HT1080 (cell line): ENCODE measurements at regions not wholly inside any gene's neighbourhood (a gene's known extent, or its start where the extent isn't known, plus 50 kb on each side); places are given as distances from the start of the nearest gene placed in this dataset.

Source experiments
- DNase-seq: peaks from one replicate; pipeline ENCODE4 v3.0.0-alpha.2; 2015; ENCODE audit warnings: low read depth

GRCh38 chr12:3996322-3996721 is 123.1 kb upstream of the PARP11 start:
- no peak for DNase-seq

- DNase-seq: no peak
Observed at GRCh38 chr12:3995306-3995705, 122.1 kb upstream of the PARP11 start.

DNA sequence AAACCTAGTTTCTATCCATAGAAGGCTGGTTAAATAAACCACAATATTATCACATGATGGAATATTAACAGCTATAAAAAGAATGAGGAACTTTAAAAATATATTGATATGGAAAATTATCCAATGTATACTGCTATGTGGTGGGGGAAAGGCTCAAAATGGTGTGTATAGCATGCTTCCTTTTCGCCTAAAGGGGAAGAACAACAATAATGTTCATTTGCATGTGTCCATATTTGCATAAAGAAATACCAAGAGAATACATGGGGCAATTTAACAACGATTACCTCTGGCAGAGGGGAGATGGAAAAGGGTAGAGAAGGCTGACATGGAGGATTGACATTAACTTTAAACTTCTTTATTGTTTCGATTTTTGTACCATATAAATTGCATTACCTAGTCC is 121.3 kb upstream of the PARP11 start:
- DNase-seq: no peak

DNA sequence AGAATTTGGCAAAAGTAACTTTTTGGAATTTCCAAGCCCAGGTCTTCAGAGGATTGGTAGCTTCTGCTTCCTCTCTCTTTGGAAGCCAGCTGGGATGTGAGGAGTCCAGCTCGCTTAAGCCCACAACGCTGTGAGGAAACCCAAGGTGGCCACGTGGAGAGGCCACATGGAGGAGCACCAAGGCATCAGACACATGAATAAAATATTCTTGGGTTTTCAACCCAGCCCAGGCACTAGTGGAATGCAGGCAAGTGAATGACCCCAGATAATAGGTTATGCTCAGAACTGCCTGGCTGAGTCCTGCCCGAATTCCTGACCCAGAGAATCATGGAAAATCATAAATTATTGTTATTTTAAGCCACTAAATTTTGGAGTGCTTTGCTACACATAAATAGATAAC is 119.7 kb upstream of the PARP11 start:
- DNase-seq: no peak

GRCh38 chr12:3991798-3992580 is 118.8 kb upstream of the PARP11 start:
- no peak for DNase-seq

GRCh38 chr12:3990501-3991280 is 117.5 kb upstream of the PARP11 start:
- no peak for DNase-seq

- no peak for DNase-seq
Observed at GRCh38 chr12:3989218-3989550, 116.0 kb upstream of the PARP11 start.

DNA sequence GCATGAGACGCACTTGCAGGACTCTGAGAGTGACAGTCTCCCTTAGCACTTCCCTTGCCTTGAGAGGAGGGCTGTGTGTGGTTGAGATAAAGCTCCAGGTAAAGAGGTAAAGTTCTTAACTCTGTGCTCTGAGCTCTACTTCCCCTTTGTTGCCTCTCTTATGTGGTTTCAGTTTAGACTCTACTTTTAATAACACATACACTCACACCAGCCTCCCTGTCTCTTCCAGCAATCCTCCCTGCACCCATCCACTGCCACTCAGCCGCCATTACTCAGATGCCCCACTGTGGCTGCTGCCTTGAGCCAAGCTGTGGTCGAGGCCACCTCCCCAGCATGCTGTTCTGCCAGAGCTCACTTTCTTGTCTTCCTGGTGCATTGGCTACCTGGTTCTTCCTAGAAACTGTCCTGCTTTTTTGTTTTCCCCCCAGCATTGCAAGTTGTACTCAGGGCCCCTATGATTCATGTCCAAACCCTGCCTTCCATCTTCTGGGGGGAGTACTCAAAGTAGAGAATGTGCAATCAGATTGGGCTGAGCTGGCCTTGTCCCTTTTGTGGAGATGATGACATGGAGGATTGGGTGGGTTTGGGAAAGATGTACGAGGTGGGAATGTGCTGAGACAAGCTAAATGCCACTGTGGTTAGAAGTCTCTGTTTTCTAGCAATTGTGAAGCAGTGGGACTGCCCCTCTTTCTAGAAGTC is 115.5 kb upstream of the PARP11 start:
- no peak for DNase-seq

DNA sequence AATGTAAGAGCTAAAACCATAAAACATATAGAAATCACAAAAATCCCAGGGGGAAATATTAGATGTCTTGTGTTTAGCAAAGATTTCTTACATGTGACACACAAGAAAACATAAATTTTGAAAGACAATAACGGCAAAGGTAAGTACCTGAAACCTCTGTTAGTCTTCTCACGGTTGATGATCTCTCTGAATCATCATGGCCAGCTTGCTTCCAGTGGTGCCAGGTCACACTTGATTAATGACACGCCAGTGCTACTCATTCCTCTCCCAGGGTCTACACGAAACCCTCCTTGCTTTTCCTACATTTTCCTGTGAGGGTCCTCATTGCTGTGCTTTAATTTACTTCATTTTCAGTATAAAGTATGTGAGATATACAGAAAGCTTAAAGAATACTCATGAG is 114.4 kb upstream of the PARP11 start:
- DNase-seq: no peak

DNA sequence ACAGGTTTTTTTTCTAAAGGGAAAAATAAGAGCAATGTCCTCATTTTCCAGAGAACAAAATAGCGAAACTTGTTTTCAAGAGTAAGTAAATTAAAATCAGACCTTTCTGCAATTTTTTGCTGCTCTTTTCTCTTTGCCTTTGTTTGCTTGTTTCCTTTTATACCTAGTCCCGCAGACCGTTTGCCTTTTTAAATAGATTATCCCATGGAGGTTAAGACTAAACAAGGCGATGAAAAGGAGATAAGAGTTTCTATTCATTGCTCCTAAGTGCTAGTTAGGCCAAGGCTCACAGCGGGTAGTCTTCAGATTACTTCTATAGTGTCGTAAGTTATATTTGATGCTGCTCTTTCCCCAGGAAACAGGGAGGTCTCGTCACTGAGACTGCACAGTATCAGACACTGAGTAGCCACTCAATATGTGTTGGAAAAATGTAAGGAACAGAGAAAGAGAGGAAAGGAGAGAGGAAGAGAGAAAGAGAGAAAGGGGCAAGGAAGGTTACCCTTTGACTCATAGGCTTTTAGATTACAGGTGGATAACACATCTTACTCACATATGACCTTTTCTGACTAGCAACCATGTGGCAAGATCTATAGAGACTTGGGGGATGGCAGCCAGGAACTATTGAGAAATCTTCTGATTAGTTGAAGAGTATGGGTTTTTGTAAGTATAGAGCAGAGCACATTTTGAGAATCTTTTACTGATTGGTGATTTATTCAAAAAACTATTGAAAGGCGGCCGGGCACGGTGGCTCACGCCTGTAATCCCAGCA is 107.5 kb upstream of the PARP11 start:
- DNase-seq: no peak

DNA sequence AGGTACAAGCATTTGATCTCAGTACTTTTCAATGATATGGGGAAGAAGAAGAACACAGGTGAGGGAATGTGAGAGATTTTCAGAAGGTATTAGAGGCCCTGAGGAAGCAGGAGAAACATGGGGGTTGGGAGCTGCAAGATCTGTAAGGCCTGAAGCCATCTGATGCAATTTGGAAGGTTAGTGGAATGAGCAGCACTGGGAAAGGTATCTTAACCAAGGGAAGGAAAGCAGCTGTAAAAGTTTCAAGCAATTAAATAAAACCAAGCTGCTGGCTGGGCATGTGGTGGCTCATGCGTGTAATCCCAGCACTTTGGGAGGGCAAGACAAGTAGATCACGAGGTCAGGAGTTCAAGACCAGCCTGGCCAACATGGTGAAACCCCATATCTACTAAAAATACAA is 104.4 kb upstream of the PARP11 start:
- no peak for DNase-seq

GRCh38 chr12:3976351-3976938 is 103.2 kb upstream of the PARP11 start:
- no peak for DNase-seq

DNA sequence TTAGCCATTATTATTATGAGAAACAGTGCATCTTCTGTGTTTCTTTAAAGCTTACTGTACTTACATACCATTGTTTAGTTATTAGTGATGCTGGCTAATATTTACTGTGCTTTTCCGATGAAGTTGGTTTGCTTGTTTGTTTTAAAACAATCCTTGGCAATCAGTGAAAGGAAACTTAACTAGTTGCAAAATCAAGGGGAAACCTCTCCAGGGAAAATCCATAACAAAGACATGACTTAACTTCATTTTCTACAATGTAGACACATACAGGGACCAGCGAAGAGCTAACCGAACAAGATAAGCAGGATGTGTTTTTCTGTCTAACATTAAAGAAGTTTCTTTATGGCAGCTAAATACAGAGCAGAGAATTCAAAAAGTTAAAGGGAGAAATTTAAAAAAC is 102.5 kb upstream of the PARP11 start:
- DNase-seq: no peak

DNA sequence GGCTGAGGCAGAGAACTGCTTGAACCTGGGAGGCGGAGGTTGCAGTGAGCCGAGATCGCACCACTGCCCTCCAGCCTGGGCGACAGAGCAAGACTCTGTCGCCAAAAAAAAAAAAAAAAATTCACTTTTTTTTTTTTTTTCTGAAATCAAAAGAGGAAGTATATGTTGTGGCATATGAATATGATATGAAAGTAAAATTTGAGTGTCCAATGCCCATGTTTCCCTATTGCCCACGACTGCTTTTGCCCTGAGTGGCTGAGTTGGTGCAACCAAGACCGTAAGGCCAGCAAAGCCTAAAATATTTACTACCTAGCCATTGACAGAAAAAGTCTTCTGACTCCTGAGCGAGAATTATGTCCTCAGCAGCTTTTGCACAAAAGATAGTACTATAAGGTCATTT is 101.7 kb upstream of the PARP11 start:
- DNase-seq: no peak

DNA sequence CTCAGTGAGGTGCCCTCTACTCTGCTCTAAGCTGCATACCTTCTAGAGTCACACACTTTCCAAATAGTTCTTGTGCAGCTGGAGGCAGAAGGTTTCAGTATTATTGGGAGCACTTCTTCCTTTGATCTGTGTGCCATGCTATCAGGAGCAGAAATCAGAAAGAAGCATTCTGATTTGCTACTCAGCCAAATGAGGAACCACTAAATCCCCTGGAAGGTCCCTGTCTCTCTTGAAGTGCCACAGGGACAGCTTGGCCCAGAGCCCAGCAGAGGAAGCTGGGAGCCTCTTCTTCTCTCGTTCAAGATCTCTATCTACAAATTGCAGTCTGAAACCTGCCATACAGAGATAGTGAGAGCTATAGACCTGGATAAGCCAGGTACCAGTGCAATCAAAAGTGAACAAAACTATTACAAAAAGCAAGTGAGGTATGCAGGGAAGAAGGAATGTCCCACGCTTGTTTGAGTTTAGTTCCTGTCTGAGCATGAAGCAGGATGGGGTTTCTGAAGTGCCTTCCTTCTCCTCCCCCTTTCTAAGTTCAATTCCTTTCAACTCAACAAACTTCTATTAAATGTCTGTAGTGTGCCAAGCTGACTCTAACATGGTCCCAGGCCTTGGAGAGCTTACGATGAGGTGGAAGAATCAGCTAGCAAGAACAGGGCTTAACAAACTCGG is 100.9 kb upstream of the PARP11 start:
- no peak for DNase-seq

DNA sequence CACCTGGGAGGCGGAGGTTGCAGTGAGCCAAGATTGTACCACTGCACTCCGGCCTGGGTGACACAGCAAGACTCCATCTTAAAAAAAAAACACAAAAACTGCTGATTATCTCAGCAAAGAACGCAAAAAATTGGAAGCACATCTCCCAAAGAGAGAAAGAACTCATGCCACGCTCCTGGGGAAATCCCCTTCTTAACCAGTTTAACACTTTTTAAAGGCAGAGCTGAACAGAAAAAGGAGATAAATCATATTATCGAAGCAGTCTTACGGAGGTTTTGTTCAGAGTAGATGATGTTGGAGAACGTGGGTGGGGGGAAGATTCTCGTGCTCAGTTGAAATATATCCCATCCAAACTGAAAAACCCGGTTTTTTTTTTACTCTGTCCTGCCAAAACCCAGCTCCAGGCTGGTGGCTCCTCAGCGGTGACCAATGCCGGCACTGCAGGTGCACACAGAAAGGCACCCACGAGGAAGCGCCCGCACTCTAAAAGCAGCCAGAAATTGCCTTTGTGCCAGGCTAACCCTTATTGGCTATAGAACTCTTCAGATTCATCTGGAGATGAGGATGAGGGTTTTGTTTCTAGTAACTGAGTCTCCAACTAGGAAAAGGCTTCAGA is 100.2 kb upstream of the PARP11 start:
- no peak for DNase-seq

- no peak for DNase-seq
Observed at GRCh38 chr12:3972576-3972975, 99.4 kb upstream of the PARP11 start.

- no peak for DNase-seq
Observed at GRCh38 chr12:3968523-3968922, 95.3 kb upstream of the PARP11 start.

GRCh38 chr12:3967556-3968160 is 94.5 kb upstream of the PARP11 start:
- no peak for DNase-seq

GRCh38 chr12:3966376-3966775 is 93.2 kb upstream of the PARP11 start:
- no peak for DNase-seq
